Stimulated activated CD4-positive, alpha-beta T cell treated with anti-CD3 and anti-CD28 coated beads, Interleukin-2, amount 100 ng/mL, for 4 hours (primary cell): ENCODE measurements at regions not wholly inside any gene's neighbourhood (a gene's known extent, or its start where the extent isn't known, plus 50 kb on each side); places are given as distances from the start of the nearest gene placed in this dataset.

Experiments used
- DNase-seq: peaks from one replicate; pipeline ENCODE4 v3.0.0-alpha.2; 2020; ENCODE audit warnings: low read depth

DNA sequence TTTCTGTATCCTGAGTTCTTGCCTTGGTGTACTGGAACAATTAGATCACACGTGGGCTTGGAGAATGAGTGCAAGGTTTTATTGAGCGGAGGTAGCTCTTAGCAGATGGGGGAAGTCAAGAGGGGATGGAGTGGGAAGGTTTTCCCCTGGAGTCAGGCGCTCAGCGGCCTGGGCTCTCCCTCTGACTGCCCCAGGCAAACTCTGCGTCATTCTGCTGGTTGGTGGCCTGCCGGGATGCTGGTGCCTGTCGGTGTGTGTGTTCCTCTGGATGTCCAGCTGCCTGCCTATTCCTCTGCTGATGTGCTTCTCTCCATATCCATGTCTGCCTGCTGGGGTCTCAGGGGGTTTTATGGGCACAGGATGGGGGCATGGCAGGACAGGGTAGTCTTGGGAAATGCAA, 111.0 kb downstream of the TRIB2 start:
- DNase-seq: no peak

- no peak for DNase-seq
Measured at GRCh38 chr2:12828980-12829379, 112.2 kb downstream of the TRIB2 start.

DNA sequence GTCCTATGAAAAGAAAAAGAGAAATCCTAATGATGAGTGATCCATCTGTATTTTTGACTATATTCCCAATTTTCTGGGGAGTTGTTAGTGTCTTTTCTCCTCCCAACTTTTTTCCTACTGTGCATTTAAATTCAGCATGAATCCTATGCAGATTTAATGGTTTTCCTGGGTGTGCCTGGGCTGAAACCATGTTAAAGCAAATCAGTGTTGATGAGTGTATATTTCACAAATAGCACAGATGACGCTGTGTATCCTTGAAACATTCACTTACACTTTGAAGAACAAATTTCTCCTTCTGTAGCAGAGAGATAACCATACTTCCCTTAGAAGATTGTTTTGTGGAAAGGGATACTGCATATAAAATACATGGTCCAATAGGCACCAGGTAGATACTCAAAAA, 114.3 kb downstream of the TRIB2 start:
- DNase-seq: no peak

DNA sequence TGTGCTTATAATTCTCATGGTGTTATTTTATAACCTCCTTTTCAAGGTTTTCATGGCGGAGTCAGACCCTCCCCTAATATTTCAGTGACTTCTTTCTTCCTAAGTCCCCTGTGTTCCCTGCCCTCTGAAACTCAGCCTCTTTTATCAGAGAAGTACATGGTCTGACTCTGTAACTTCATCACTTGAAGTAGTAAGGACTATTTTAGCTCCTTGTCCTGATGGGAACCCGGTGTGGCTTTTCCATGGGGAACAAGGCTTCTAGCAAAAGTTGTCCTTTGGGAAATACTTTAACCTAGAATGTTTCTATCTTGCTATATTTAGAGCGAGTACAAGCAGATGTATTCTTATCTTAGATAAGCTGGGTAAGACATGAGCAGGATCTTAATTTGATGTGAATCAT, 117.5 kb downstream of the TRIB2 start:
- DNase-seq: no peak

DNA sequence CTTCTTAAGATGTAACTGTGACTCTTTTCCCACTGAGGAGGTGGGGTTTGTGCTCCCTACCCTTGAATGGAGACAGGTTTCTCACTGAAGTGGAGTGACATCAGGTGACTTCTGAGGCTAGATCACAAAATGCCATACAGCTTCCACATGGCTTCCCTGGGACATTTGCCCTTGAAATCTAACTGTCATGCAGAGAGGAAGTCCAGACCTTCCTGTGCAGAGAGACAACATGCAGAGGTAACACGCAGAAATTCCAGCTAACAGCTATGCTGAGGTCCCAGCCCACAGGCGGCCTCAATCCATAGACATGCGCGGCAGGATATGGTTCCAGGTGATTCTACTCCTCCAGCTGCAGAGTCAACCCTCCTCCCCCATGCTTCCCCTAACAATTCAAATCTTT, 119.0 kb downstream of the TRIB2 start:
- no peak for DNase-seq

DNA sequence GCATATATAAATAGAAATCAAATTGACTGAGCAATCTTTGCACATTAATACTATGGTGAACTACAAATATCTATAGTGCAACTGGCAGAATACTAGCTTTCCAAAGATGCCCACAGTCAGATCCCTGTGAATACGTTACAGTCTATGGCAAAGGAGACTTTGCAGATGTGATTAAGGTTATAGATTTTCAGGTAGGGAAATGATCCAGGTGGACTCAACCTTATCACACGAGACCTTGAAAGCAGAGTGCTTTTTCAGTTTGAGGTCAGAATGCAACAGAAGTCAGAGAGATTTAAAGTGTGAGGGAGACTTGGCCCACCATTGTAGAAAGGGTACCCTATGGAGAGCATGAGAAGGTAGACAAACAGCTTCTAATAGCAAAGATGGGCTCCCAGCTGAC, 122.6 kb downstream of the TRIB2 start:
- no peak for DNase-seq

GRCh38 chr2:12841021-12841420, 124.3 kb downstream of the TRIB2 start:
- DNase-seq: no peak

DNA sequence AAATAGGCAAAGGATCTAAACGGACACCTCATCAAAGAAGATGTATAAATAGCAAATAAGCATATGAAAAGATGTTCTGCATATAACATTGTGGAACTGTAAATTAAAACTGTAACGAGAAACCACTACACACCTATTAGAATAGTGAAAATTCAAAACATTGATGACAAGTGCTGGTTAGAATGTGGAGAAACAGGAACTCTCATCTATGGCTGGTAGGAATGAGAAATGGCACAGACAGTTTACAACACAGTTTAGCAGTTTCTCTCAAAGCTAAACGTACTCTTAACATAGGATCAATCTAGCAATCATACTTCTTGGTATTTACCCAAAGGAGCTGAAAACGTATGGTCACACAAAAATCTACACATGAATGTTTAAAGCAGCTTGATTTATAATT, 126.2 kb downstream of the TRIB2 start:
- no peak for DNase-seq

- DNase-seq: no peak
Measured at GRCh38 chr2:12844511-12844910, 127.8 kb downstream of the TRIB2 start.

DNA sequence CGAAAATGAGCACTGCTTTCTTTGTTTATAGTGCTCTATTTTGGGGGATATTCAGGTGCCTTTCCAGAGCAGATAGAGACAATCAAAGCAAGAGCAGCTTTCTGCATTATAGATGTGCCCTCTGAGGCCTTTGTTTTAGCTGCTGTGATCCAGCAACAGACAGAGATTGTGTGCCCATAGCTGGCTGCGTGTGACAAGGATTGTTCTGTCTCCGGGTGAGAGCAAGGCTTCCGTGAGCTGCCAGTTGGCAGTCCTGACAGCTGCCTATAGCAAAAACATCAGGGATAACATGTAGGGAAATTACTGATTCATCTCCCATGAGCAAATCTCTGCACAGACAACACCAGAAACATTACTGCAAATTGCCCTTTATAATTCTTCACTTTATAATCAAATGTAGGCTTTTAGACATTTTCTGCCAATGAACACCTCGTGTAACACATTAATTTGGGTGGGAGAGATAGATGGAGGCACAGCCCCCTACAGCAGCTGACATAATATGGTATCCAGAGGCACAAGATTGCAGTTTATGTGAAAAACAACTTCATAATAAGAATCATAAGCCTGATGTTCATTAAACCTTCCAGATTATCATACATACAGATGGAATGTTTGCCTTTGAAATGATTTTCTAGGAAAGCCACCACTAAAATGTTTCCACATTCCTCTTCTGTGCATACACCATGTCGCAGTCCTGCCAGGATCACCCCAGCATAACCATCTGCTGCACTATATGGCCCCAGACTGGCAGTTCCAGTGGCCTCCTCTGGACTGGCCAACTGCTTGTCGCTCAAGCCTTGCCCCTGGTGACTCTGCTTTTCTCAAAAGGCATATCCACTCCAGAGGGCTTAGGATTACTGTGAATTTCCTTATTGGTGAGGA, 131.2 kb downstream of the TRIB2 start:
- DNase-seq: no peak

DNA sequence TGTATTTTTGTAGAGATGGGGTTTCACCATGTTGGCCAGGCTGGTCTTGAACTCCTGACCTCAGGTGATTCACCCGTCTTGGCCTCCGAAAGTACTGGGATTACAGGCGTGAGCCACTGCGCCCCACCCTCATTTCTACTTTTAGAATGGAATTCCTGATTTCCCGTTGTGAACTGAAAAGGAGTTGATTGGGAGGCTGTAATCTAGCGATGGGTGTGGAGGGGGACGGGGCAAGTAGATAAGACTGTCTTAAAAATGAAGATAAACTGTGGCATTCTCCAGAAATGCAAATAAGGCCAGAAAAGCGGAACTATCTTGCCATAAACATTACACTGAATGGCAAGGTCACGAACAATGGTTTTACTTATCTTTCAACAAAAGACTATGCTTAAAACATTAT, 135.4 kb downstream of the TRIB2 start:
- DNase-seq: no peak

DNA sequence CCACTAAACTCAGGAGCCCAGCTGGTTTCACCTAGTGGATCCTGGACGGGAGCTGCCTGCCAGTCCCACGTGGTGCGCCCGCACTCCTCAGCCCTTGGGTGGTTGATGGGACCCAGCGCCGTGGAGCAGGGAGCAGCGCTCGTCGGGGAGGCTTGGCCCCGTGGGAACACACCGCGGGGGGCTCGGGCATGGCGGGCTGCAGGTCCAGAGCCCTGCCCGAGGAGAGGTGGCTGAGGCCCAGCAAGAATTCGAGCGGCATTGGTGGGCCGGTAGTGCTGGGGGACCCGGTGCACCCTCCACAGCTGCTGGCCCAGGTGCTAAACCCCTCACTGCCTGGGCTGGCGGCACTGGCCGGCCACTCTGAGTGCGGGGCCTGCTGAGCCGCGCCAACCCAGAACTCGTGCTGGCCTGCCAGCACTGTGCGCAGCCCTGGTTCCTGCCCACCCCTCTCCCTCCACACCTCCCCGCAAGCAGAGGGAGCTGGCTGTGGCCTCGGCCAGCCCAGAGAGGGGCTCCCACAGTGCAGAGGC, 137.3 kb downstream of the TRIB2 start:
- no peak for DNase-seq

GRCh38 chr2:12855508-12855907, 138.8 kb downstream of the TRIB2 start:
- no peak for DNase-seq

- DNase-seq: no peak
Measured at GRCh38 chr2:12856934-12857601, 140.3 kb downstream of the TRIB2 start.

DNA sequence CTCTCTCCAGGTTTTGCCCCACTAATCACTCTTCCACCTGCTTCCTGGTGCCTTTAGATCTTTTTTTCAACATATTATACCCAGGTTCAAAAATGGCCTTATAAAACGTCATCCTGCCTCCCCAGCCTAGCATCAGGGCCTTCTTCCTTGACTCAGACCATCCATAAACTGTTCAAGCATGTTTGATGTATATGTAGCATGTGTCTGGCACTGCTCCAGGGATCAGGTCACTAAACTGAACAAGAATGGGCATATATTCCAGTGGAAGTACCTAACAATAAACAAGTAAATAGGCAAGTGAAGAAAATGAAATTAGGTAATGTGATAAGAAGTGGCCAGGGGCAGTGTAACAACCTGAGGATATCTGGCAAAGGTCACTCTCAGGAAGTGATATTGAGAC, 141.2 kb downstream of the TRIB2 start:
- DNase-seq: no peak

GRCh38 chr2:12858786-12859185, 142.1 kb downstream of the TRIB2 start:
- no peak for DNase-seq

- DNase-seq: no peak
Measured at GRCh38 chr2:12861344-12861930, 144.7 kb downstream of the TRIB2 start.

DNA sequence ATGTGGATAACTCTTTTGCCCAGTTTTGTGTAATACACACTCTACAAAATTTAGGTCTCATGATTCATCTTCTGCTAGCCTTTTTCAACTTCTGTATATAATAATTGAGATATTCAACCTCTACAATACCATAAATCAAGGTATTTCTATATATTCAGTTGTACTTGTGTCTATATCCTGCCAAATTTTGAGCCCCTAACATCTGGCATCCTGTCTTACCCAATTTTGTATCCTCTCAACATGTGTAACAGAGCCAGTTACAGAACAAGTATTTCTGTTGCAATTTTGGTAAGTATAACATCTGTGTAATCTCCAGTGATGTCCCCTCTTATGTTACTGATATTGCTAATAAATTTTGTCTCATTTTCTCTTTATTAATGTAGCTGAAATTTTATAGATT, 145.8 kb downstream of the TRIB2 start:
- DNase-seq: no peak

- DNase-seq: no peak
Measured at GRCh38 chr2:12863937-12864336, 147.2 kb downstream of the TRIB2 start.

DNA sequence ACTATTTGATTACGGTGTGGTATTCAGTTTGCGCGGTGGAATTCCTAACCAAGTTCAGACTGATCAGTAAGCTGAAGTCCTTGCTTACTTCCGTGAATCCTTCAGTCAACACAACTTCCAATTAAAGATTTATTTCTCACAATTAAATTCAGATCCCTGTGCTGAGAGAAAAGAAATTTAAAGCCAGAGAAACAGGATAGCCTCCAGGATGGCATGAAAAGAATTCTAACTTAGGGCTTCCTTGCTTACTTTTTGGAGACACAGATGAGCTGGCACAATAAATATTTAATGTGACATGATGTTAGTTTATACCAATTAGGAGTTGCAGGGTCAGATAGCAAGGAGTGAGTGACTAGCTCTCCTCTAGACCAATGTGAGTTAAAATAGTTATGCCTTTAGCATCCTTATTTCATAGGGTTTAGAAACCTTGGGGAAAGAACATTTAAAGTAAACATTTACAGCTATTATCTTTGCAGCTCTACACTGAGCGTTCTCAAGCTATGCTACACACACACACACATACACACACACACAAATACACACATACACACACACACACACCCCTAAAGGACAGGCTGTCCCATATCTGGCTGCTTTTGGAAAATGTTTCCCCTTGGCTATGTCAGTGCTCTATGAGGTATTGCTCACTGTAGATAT, 151.0 kb downstream of the TRIB2 start:
- DNase-seq: no peak

GRCh38 chr2:12870692-12871091, 154.0 kb downstream of the TRIB2 start:
- DNase-seq: no peak

DNA sequence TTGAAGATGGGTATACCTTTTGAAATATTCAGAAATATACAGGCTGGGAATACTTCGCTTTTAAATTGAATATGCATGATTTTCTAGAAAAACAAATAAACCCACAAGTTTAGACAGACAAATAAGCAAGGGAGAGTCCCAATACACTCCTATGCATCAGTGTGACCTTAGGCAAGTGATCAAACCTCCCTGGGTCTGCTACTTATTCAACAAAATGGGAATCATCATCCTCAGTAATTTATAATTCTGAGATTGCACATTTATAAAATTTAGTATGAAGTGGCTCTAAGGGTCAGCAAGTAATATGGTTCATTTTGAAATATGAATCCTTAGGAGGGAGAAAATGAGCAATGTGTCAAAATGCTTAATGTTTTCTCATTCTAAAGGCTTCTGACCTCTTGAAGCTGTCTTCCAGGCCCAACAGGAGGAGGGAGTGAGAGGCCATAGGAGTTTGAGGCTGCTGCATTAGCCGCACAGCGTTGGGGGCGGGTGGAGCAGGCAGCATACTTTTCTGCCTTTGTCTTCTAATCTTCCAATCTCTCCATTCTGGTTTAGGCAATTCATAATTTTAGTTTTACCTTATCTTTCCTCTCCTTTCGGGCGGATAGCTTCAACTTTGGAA, 155.1 kb downstream of the TRIB2 start:
- no peak for DNase-seq
